Activated CD4-positive, alpha-beta T cell treated with anti-CD3 and anti-CD28 coated beads, Interleukin-2, amount 10 ng/mL, durations not matched to agents 24 days and 14 days (primary cell): ENCODE measurements at regions not wholly inside any gene's neighbourhood (a gene's known extent, or its start where the extent isn't known, plus 50 kb on each side); places are given as distances from the start of the nearest gene placed in this dataset.
"Not testable (repeated sequence)": the region's sequence is repeated elsewhere in the genome, so short reads cannot be mapped to it uniquely, and the experiment has no call there.

ENCODE experiments used
- DNase-seq: peaks from one replicate; pipeline ENCODE4 v3.0.0; 2022
- H3K27ac Mint-ChIP-seq: one replicate; pipeline ENCODE4 v1.8.0; 2022; ENCODE audit warnings: mild to moderate bottlenecking, mixed read lengths
- H3K27me3 Mint-ChIP-seq: one replicate; pipeline ENCODE4 v1.8.0; 2022; ENCODE audit warnings: mixed read lengths
- H3K36me3 Mint-ChIP-seq: one replicate; pipeline ENCODE4 v1.8.0; 2022; ENCODE audit warnings: low read depth, mild to moderate bottlenecking, mixed read lengths
- H3K4me1 Mint-ChIP-seq: one replicate; pipeline ENCODE4 v1.8.0; 2021; ENCODE audit warnings: mixed read lengths
- H3K4me3 Mint-ChIP-seq: one replicate; pipeline ENCODE4 v1.8.0; 2022; ENCODE audit warnings: mild to moderate bottlenecking, moderate library complexity, mixed read lengths
- H3K9me3 Mint-ChIP-seq: one replicate; pipeline ENCODE4 v1.8.0; 2021; ENCODE audit warnings: mixed read lengths
- intact Hi-C: fragments of 100-400 bp; cut with micrococcal nuclease; formaldehyde crosslinking; loops from one replicate; pipeline ENCODE4 v1.15.1; 2023

DNA sequence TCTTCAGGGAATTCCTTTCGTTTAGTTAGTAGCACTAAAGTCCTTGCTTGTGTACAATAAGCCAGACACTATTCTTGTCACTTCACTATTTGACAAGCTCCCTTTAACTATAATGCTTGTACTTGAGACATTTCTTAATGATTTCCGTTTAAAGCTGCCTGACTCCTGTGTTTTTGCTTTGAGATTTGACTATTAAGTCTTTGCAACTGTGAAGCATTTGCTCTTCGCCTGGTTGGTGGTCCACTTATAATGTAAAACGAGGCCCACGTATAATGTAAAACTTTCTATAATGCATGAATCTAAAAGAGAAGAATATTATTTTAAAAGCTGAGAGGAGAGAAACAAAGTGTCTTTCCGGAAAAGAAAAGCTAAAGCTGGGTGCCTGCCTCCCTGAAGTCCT lies 204.1 kb upstream of the FAM47C start:
- Mint-ChIP-seq H3K36me3 (no peaks in the 10 kb centered on the region), H3K27ac (no peak overlapping the region), H3K4me1 (no peaks in the 10 kb centered on the region), H3K4me3 (no peak overlapping the region), H3K27me3 (no peaks in the 10 kb centered on the region), H3K9me3 (no peaks in the 10 kb centered on the region)
- intact Hi-C loops: no loop called here
- DNase-seq: no peak

DNA sequence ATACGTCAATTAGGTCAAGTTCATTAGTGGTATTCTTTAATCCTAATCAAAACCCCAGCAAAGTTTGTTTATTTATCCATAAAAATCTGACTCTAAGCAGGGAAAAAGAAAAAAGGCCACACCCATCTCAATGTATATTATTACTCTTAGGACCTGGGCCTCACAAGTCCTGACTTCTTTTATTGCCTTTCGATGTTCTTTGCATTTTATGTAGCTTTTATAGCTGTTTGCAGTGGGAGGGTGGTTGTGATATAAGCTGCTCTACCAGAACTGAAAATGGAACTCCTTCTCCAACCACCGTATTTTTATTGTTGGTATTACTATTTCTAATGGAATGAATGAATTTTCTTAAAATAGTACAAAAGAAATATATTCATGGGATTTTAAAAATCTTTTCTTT lies 163.3 kb upstream of the FAM47C start:
- no peak for DNase-seq
- no peaks in the 10 kb centered on the region for H3K36me3 Mint-ChIP-seq
- intact Hi-C loops: no loop called here
- no peak overlapping the region for H3K27ac Mint-ChIP-seq
- no peaks in the 10 kb centered on the region for H3K4me1 Mint-ChIP-seq
- no peak overlapping the region for H3K4me3 Mint-ChIP-seq
- no peaks in the 10 kb centered on the region for H3K9me3 Mint-ChIP-seq
- H3K27me3 Mint-ChIP-seq: no peaks in the 10 kb centered on the region

DNA sequence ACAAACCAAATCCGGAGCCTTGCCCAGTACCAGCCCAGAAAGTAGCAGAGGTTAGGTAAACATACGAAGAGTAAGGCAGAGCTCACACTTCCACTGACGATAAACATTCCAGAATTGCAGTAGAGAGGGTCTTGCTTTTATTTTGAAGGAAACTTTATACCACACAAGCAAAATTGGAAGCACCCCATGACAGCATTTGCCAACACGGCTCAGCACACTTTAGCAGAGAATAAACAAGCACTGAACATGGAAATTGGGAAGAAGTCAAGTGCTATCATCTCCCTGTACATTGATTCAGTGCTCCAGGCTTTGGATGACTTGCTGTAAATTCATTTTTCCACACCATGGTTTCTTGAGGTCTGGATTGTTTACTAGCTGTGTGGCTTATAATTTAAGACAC lies 160.7 kb upstream of the FAM47C start:
- H3K36me3 Mint-ChIP-seq: no peaks in the 10 kb centered on the region
- H3K4me3 Mint-ChIP-seq: no peak overlapping the region
- no peak overlapping the region for H3K27ac Mint-ChIP-seq
- H3K9me3 Mint-ChIP-seq: no peaks in the 10 kb centered on the region
- no peaks in the 10 kb centered on the region for H3K4me1 Mint-ChIP-seq
- DNase-seq: no peak
- intact Hi-C loops: no loop called here
- H3K27me3 Mint-ChIP-seq: no peaks in the 10 kb centered on the region

DNA sequence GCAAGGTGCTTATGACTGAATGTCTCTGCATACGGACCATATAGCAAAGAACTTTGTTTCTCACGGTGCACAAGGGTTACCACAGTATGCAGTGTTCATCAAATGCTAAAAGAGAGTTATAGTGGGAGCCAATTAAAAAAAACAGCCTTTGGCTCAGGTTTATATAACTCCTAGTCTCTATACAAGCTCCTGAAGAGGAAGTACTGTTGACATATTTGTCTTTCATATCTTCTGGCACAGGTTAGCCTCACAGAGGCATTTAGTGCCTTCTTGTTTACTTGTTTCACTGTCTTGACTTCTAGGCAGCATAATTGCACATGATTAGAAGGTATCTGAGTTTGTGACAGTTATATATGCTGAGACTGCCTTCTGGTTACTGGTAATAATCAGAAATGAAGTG lies 158.8 kb upstream of the FAM47C start:
- H3K36me3 Mint-ChIP-seq: no peaks in the 10 kb centered on the region
- no peaks in the 10 kb centered on the region for H3K4me1 Mint-ChIP-seq
- no peak overlapping the region for H3K27ac Mint-ChIP-seq
- H3K9me3 Mint-ChIP-seq: no peaks in the 10 kb centered on the region
- intact Hi-C loops: no loop called here
- no peaks in the 10 kb centered on the region for H3K27me3 Mint-ChIP-seq
- H3K4me3 Mint-ChIP-seq: no peak overlapping the region
- no peak for DNase-seq

GRCh38 chrX:36856849-36857248 lies 151.3 kb upstream of the FAM47C start:
- H3K36me3 Mint-ChIP-seq: no peaks in the 10 kb centered on the region
- no peaks in the 10 kb centered on the region for H3K4me1 Mint-ChIP-seq
- no peaks in the 10 kb centered on the region for H3K9me3 Mint-ChIP-seq
- no peaks in the 10 kb centered on the region for H3K27me3 Mint-ChIP-seq
- no peak overlapping the region for H3K27ac Mint-ChIP-seq
- no peak for DNase-seq
- H3K4me3 Mint-ChIP-seq: no peak overlapping the region
- intact Hi-C loops: no loop called here

- no peak overlapping the region for H3K4me3 Mint-ChIP-seq
- intact Hi-C loops: no loop called here
Measured at GRCh38 chrX:36859231-36859630, 148.9 kb upstream of the FAM47C start.

DNA sequence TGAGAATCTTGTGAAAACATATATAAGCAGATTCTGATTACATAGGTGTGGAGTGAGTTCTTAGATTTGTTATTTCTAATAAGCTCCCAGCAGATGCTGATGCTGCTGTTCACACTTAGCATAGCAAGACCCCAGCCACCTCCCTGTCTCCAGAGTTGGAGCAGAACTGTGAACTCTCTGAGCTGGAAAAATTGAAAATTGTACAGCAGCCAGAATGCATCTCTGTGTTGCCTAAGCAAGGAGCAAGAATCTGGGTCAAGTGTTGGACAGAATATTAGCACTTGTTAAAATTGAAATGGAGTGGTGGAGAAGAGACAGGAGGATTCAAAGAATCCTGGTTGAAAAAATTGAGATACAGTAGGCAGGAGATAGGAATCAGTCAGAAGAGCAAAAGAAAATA lies 146.6 kb upstream of the FAM47C start:
- no peaks in the 10 kb centered on the region for H3K4me1 Mint-ChIP-seq
- intact Hi-C loops: loop anchor here (10.0 kb wide), 1 partner anchor 967 kb away; no protein-coding TSS in a partner anchor
- no peak overlapping the region for H3K27ac Mint-ChIP-seq

More at GRCh38 chrX:36859231-36859630, 148.9 kb upstream of the FAM47C start:
- no peaks in the 10 kb centered on the region for H3K4me1 Mint-ChIP-seq
- H3K27me3 Mint-ChIP-seq: no peaks in the 10 kb centered on the region
- no peaks in the 10 kb centered on the region for H3K9me3 Mint-ChIP-seq
- DNase-seq: no peak
- no peaks in the 10 kb centered on the region for H3K36me3 Mint-ChIP-seq
- H3K27ac Mint-ChIP-seq: no peak overlapping the region

DNA sequence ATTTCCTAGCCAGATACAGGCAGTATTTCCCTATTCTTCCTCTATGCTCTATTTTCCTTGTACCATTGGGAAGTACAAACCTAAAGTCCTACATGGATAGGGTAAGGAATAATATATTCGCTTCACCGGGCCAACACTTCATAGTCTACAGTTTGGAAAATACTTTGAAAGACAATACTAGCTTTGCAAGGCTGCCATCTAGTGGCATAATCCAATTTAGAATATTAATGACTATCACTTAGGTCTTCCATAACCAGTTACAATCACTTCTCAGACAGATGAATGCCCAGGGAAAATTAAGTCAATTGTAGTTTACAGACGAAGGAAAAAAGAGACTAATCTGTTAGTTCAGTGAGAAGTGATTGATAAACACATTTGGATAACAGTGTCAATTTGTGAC lies 141.0 kb upstream of the FAM47C start:
- H3K27ac Mint-ChIP-seq: no peak overlapping the region
- intact Hi-C loops: loop anchor here (10.0 kb wide), 1 partner anchor 972 kb away; no protein-coding TSS in a partner anchor
- no peaks in the 10 kb centered on the region for H3K4me1 Mint-ChIP-seq
- no peak overlapping the region for H3K4me3 Mint-ChIP-seq
- no peaks in the 10 kb centered on the region for H3K9me3 Mint-ChIP-seq
- no peaks in the 10 kb centered on the region for H3K36me3 Mint-ChIP-seq
- no peak for DNase-seq
- H3K27me3 Mint-ChIP-seq: no peaks in the 10 kb centered on the region

More for the DNA sequence above, 146.6 kb upstream of the FAM47C start:
- no peak overlapping the region for H3K4me3 Mint-ChIP-seq
- no peak for DNase-seq
- H3K9me3 Mint-ChIP-seq: no peaks in the 10 kb centered on the region
- no peaks in the 10 kb centered on the region for H3K36me3 Mint-ChIP-seq
- H3K27me3 Mint-ChIP-seq: no peaks in the 10 kb centered on the region

GRCh38 chrX:36868592-36868991 lies 139.6 kb upstream of the FAM47C start:
- intact Hi-C loops: loop anchor here (10.0 kb wide), 1 partner anchor 974 kb away; no protein-coding TSS in a partner anchor
- no peak for DNase-seq
- H3K4me3 Mint-ChIP-seq: no peak overlapping the region
- H3K27me3 Mint-ChIP-seq: no peaks in the 10 kb centered on the region
- H3K9me3 Mint-ChIP-seq: no peaks in the 10 kb centered on the region
- no peaks in the 10 kb centered on the region for H3K36me3 Mint-ChIP-seq
- H3K27ac Mint-ChIP-seq: no peak overlapping the region
- H3K4me1 Mint-ChIP-seq: no peaks in the 10 kb centered on the region

DNA sequence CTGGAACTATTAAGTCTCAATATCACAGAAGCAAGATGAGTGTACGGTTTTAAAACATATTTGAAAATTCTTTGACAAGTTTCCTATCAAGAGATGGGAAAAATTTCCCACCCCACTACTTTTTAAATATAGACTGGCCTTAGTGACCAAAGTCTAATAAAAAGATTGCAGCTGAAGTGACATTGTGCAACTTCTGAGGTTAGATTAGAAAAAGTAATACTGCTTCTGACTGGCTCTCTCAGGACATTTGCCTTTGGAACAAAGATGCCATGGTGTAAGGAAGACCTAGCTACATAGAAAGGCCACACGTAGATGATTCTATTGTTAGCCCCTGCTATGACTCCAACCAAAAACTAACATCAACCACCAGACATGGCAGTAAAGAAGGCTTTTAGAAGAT lies 138.7 kb upstream of the FAM47C start:
- Mint-ChIP-seq H3K9me3 (no peaks in the 10 kb centered on the region), H3K36me3 (no peaks in the 10 kb centered on the region), H3K27ac (no peak overlapping the region), H3K4me1 (no peaks in the 10 kb centered on the region), H3K27me3 (no peaks in the 10 kb centered on the region), H3K4me3 (no peak overlapping the region)
- no peak for DNase-seq
- intact Hi-C loops: loop anchor here (10.0 kb wide), 1 partner anchor 975 kb away; no protein-coding TSS in a partner anchor

- H3K27me3 Mint-ChIP-seq: no peaks in the 10 kb centered on the region
- intact Hi-C loops: no loop called here
- H3K9me3 Mint-ChIP-seq: no peaks in the 10 kb centered on the region
- DNase-seq: no peak
- H3K36me3 Mint-ChIP-seq: no peaks in the 10 kb centered on the region
- no peak overlapping the region for H3K27ac Mint-ChIP-seq
- no peaks in the 10 kb centered on the region for H3K4me1 Mint-ChIP-seq
- H3K4me3 Mint-ChIP-seq: no peak overlapping the region
Measured at GRCh38 chrX:36897690-36898089, 110.5 kb upstream of the FAM47C start.

DNA sequence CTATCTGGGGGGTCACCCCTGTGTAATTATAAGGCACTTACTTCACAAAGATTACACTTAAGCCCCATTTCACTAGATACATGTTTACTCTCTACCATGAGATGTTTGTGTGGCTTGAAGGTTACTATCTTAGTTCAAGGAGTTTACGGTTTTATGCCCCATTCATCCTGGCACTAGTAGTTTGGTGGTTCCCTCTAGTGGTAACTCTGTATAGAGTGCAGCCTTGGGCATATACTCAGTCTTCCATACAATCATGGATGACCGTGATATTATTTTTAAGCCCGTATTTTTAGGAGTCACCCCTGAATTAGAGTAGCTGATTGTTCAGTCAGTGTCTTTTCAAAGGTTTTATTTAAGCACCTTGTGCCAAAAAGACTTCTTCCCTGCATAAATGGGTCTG lies 109.9 kb upstream of the FAM47C start:
- no peak overlapping the region for H3K4me3 Mint-ChIP-seq
- no peak for DNase-seq
- H3K4me1 Mint-ChIP-seq: no peaks in the 10 kb centered on the region
- intact Hi-C loops: no loop called here
- no peak overlapping the region for H3K27ac Mint-ChIP-seq
- no peaks in the 10 kb centered on the region for H3K27me3 Mint-ChIP-seq
- no peaks in the 10 kb centered on the region for H3K9me3 Mint-ChIP-seq
- H3K36me3 Mint-ChIP-seq: no peaks in the 10 kb centered on the region

DNA sequence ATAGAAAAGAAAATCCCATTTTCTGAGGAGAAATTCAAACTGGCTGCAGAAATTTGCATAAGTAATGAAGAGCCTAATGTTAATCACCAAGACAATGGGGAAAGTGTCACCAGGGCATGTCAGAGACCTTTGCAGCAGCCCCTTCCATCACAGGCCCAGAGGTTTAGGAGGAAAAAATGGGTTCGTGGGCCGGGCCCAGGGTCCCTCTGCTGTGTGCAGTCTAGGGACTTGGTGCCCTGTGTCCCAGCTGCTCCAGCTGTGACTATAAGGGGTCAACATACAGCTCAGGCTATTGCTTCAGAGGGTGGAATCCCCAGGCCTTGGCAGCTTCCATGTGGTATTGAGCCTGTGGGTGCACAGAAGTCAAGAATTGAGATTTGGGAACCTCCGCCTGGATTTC lies 103.6 kb upstream of the FAM47C start:
- H3K9me3 Mint-ChIP-seq, H3K36me3 Mint-ChIP-seq, H3K4me1 Mint-ChIP-seq, H3K27ac Mint-ChIP-seq, intact Hi-C loops, H3K4me3 Mint-ChIP-seq, DNase-seq, H3K27me3 Mint-ChIP-seq: not testable (repeated sequence)

DNA sequence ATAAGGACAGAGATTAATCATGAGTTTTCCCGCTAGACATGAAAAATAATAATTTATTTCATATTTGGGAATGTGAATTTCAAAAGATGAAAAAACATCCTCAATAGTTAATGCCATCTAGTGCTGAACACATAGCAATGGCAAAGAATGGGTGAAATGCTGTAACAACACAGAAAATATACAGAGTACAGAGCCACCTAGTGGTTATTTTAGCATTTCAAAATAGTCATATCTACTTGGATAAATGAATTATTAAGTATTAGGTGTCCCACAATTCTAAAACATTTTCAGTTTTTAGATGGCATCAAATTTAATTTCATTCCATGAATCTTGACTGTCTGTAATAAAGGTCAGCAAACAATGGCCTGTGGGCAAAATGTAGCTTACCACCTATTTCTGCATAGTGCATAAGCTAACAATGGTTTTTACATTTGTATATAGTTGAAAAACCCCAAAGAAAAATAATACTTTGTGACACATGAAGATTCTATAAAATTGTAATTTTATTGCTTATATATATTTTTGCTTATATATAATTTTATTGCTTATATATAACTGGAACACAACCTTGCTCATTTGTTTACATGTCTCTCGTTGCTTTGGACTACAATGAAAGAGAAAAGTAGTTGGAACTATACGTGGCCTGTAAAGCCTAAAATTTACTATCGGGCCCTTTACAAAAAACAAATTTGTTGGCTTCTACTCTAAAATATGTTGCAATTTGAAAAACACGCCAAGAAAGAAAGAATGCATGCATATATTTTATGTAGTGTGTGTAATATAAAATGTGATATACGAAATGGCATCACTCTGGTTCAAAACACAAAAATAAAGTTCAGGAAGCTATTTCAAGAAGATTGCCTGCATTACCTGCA lies 99.1 kb upstream of the FAM47C start:
- Mint-ChIP-seq H3K27ac (no peak overlapping the region), H3K4me1 (no peaks in the 10 kb centered on the region), H3K9me3 (no peaks in the 10 kb centered on the region), H3K27me3 (no peaks in the 10 kb centered on the region), H3K36me3 (no peaks in the 10 kb centered on the region), H3K4me3 (no peak overlapping the region)
- no peak for DNase-seq
- intact Hi-C loops: no loop called here

- intact Hi-C loops: no loop called here
- DNase-seq: no peak
Measured at GRCh38 chrX:36909676-36910030, 98.5 kb upstream of the FAM47C start.

More at GRCh38 chrX:36909676-36910030, 98.5 kb upstream of the FAM47C start:
- no peaks in the 10 kb centered on the region for H3K36me3 Mint-ChIP-seq
- no peaks in the 10 kb centered on the region for H3K9me3 Mint-ChIP-seq
- no peak overlapping the region for H3K27ac Mint-ChIP-seq
- no peak overlapping the region for H3K4me3 Mint-ChIP-seq
- H3K27me3 Mint-ChIP-seq: no peaks in the 10 kb centered on the region
- no peaks in the 10 kb centered on the region for H3K4me1 Mint-ChIP-seq
